ENCODE measurements at regions not wholly inside any gene's neighbourhood (a gene's known extent, or its start where the extent isn't known, plus 50 kb on each side); places are given as distances from the start of the nearest gene placed in this dataset.

GRCh38 chr6:11439876-11440275 is 97.7 kb upstream of the TMEM170B start:
- no peak overlapping the region for H3K4me3 Mint-ChIP-seq
- peaks cover 6% of the 10 kb centered on the region for H3K9me3 Mint-ChIP-seq
- H3K27me3 Mint-ChIP-seq = no peaks in the 10 kb centered on the region
- no peak overlapping the region for H3K27ac Mint-ChIP-seq
- peaks cover 19% of the 10 kb centered on the region for H3K4me1 Mint-ChIP-seq (ENCODE audit: low read depth)
- H3K36me3 Mint-ChIP-seq (ENCODE audit: low read depth) = no peaks in the 10 kb centered on the region
- no peak for DNase-seq

DNA sequence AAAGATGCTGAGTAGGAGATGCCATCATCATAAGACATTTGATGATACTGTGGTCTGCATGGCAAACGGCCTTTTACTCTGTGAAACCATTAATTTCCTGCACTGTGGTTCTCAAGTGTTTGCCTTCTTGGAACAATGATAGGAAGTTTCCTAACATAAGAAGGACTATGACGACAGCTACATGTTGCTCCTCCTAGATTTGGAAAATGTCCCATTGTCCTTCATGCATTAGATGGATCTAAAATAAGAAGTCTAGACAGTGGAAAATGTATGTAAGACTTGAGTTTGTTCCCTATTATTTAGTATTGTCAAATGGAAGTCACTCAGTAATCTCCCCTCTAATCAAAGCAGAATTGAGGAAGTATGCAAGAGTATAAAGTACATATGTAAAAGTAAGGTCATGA is 98.5 kb upstream of the TMEM170B start:
- peaks cover 13% of the 10 kb centered on the region for H3K4me1 Mint-ChIP-seq (ENCODE audit: low read depth)
- H3K27ac Mint-ChIP-seq = no peak overlapping the region
- H3K36me3 Mint-ChIP-seq (ENCODE audit: low read depth) = no peaks in the 10 kb centered on the region
- no peak for DNase-seq
- peaks cover 2% of the 10 kb centered on the region for H3K9me3 Mint-ChIP-seq
- no peaks in the 10 kb centered on the region for H3K27me3 Mint-ChIP-seq
- no peak overlapping the region for H3K4me3 Mint-ChIP-seq

DNA sequence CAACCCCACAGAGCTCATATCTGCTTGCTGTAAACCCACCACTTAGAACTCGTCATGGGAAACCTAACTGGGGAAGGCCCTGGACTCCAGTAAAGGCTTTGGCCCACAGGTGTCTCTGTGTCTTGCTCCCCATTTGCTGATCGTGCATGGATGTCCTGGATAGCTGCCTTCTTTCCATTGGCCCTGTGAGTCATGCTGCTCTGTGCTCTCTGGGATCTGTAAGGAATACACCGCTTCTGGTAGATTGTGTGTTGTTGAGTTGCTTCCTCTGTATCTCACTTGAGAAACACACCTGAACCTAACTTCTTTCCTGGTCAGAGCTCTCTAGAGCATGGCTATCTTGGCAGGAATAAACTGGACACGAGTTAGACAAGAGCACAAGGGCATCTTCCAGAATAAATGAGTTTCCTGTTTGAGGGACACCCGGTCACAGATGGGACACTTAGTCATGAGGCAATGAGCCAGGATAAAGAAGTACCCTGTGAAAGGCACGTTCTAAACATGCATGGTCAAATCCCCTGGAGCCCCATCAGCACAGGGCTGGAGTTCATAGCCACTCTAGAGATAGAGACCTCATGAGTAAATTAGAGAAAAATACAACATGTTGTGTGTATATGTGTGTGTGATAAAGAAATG is 99.6 kb upstream of the TMEM170B start:
- Mint-ChIP-seq H3K4me1 (ENCODE audit: low read depth) (peaks cover 21% of the 10 kb centered on the region), H3K4me3 (no peak overlapping the region), H3K9me3 (no peaks in the 10 kb centered on the region), H3K27ac (no peak overlapping the region), H3K36me3 (ENCODE audit: low read depth) (no peaks in the 10 kb centered on the region), H3K27me3 (no peaks in the 10 kb centered on the region)
- DNase-seq = no peak

DNA sequence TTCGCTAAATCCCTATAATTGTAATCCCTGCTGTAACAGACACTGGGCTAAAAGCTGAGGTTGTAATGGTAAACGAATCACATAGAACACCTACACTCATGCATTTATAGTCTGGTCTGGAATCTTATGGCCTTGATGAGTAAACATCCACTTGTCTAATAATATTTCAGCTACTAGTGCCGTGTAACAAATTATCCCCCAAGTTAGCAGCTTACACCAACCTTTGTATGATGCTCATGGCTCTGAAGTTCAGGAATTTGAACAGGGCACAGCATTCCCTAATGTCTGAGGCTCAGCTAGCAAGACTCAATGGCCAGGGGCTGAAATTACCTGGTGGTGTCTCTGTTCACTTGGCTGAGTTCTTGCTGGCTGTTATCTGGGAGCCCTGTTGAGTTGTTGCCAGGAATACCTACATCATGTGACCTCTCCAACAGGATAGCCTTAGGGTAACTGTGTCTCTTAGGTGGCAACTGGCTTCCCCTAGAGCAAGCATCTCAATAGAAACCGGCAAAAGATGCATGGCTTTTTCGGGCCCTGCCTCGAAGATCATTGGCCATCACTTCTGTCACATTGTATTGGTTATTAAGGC is 100.9 kb upstream of the TMEM170B start:
- H3K36me3 Mint-ChIP-seq (ENCODE audit: low read depth) = no peaks in the 10 kb centered on the region
- DNase-seq = no peak
- H3K27ac Mint-ChIP-seq = no peak overlapping the region
- no peaks in the 10 kb centered on the region for H3K9me3 Mint-ChIP-seq
- H3K4me1 Mint-ChIP-seq (ENCODE audit: low read depth) = peaks cover 25% of the 10 kb centered on the region
- no peak overlapping the region for H3K4me3 Mint-ChIP-seq
- H3K27me3 Mint-ChIP-seq = no peaks in the 10 kb centered on the region

GRCh38 chr6:11434565-11435326 is 102.8 kb upstream of the TMEM170B start:
- Mint-ChIP-seq H3K36me3 (ENCODE audit: low read depth) (no peaks in the 10 kb centered on the region), H3K9me3 (no peaks in the 10 kb centered on the region), H3K27ac (no peak overlapping the region), H3K4me1 (ENCODE audit: low read depth) (peaks cover 28% of the 10 kb centered on the region), H3K27me3 (no peaks in the 10 kb centered on the region), H3K4me3 (no peak overlapping the region)
- no peak for DNase-seq

GRCh38 chr6:11433860-11434259 is 103.7 kb upstream of the TMEM170B start:
- H3K27ac Mint-ChIP-seq = no peak overlapping the region

DNA sequence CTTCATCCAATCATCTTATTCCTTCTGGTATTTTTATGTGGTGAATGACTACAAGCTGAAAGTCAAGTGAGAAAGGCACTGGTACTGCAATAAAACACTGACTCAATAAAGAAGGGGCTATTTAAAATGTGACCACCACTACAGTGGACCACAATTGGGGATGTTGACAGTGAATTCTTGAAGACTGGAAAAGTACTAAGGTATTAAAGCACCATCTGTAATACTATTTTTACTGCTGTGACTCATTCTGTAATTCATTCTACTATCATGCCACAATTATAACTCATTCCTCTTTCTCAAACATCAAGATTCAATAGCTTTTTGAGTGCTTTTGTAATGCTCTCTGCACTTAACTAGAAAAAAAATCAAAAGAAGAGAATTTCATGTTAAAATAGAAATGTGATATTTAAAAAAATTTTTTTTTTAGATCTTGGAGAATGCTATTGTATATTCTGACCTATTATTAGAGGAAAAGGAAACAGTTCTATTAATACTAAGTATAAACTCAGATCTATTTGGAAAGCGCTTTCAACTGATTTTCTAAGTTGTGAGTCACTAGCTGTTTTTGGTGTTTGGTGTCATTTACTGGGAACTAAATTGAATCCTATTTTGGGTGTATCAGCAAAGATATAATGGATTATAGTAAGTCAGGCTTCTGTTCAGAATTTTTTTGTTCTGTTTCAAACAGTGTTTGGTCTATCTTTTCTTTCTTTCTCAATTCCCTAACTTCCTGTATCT is 104.7 kb upstream of the TMEM170B start:
- H3K27ac Mint-ChIP-seq = no peak overlapping the region
- H3K27me3 Mint-ChIP-seq = no peaks in the 10 kb centered on the region
- no peaks in the 10 kb centered on the region for H3K9me3 Mint-ChIP-seq
- no peak overlapping the region for H3K4me3 Mint-ChIP-seq
- H3K4me1 Mint-ChIP-seq (ENCODE audit: low read depth) = peaks cover 36% of the 10 kb centered on the region
- H3K36me3 Mint-ChIP-seq (ENCODE audit: low read depth) = no peaks in the 10 kb centered on the region
- DNase-seq = no peak

More at GRCh38 chr6:11433860-11434259, 103.7 kb upstream of the TMEM170B start:
- DNase-seq = no peak
- H3K4me3 Mint-ChIP-seq = no peak overlapping the region
- H3K36me3 Mint-ChIP-seq (ENCODE audit: low read depth) = no peaks in the 10 kb centered on the region
- peaks cover 28% of the 10 kb centered on the region for H3K4me1 Mint-ChIP-seq (ENCODE audit: low read depth)
- H3K9me3 Mint-ChIP-seq = no peaks in the 10 kb centered on the region
- no peaks in the 10 kb centered on the region for H3K27me3 Mint-ChIP-seq

DNA sequence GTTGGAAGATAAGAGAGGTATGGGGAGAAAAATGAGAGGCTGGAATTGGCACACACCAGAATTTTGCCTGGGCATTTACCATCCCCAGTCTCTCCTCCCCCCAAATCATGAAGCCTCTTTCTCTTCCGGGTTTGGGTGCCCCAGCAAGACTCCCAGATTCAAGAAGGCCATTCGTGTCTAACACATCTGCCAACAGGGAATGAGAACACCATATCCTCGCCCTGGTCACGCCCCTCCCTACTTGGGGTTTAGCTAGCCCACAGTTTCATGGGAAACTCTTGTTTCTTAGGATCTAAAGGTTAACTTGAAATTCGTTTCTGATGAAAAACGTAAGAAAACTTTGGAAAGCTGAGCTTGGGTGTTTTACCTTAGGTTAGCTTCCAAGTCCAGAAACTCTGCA is 105.5 kb upstream of the TMEM170B start:
- Mint-ChIP-seq H3K4me1 (ENCODE audit: low read depth) (peaks cover 37% of the 10 kb centered on the region), H3K36me3 (ENCODE audit: low read depth) (no peaks in the 10 kb centered on the region), H3K9me3 (no peaks in the 10 kb centered on the region), H3K27me3 (no peaks in the 10 kb centered on the region), H3K4me3 (no peak overlapping the region), H3K27ac (no peak overlapping the region)
- no peak for DNase-seq

- no peak for DNase-seq
- Mint-ChIP-seq H3K4me3 (no peak overlapping the region), H3K4me1 (ENCODE audit: low read depth) (peaks cover 37% of the 10 kb centered on the region), H3K27me3 (no peaks in the 10 kb centered on the region), H3K27ac (no peak overlapping the region), H3K9me3 (no peaks in the 10 kb centered on the region), H3K36me3 (ENCODE audit: low read depth) (no peaks in the 10 kb centered on the region)
Observed at GRCh38 chr6:11431455-11431937, 106.1 kb upstream of the TMEM170B start.

DNA sequence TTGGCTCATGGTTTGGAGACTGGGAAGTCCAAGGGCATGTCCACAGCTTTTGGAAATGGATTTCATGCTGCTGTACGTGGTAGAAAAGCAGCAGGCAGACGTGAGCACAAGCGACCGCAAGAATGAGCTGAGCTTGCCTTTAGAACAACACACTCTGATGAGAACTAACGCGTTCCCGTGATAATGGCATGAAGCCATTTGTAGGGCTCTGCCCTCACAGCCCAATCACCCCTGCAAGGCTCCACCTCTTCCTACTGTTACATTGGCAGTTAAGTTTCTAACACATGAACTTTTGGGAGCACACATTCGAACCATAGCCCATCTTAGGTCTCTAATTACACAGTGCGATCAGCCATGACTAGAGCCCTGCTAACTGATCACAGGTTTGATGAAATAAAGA is 107.5 kb upstream of the TMEM170B start:
- no peak for DNase-seq
- Mint-ChIP-seq H3K4me3 (no peak overlapping the region), H3K36me3 (ENCODE audit: low read depth) (no peaks in the 10 kb centered on the region), H3K27ac (no peak overlapping the region), H3K27me3 (no peaks in the 10 kb centered on the region), H3K4me1 (ENCODE audit: low read depth) (peaks cover 39% of the 10 kb centered on the region), H3K9me3 (no peaks in the 10 kb centered on the region)

DNA sequence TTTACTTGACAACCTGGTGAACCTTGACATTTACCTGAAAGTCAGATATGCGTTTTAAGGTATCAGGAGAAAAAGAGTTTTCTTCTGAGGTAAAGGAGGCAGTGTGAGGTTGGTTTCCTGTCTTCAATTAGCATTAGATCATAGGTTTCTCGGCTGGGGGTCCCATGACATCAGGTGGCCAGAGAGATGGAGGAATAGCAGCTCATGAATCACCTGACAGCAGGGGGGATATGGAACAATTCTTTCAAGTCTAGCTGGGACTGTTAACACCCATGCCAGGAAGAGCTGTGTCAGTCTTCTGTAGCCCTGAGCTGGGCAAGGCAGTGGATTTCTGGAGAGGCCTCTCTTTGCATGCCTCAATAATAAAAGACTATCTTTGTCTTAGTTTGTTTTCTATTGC is 108.0 kb upstream of the TMEM170B start:
- no peaks in the 10 kb centered on the region for H3K9me3 Mint-ChIP-seq
- no peaks in the 10 kb centered on the region for H3K27me3 Mint-ChIP-seq
- H3K36me3 Mint-ChIP-seq (ENCODE audit: low read depth) = no peaks in the 10 kb centered on the region
- no peak for DNase-seq
- no peak overlapping the region for H3K4me3 Mint-ChIP-seq
- H3K27ac Mint-ChIP-seq = peak overlapping the region; percentile 13
- peaks cover 39% of the 10 kb centered on the region for H3K4me1 Mint-ChIP-seq (ENCODE audit: low read depth)

- Mint-ChIP-seq H3K4me1 (ENCODE audit: low read depth) (peaks cover 43% of the 10 kb centered on the region), H3K27ac (peak overlapping the region; percentile 13), H3K9me3 (no peaks in the 10 kb centered on the region), H3K4me3 (no peak overlapping the region), H3K27me3 (no peaks in the 10 kb centered on the region), H3K36me3 (ENCODE audit: low read depth) (no peaks in the 10 kb centered on the region)
- no peak for DNase-seq
Observed at GRCh38 chr6:11428895-11429294, 108.7 kb upstream of the TMEM170B start.

DNA sequence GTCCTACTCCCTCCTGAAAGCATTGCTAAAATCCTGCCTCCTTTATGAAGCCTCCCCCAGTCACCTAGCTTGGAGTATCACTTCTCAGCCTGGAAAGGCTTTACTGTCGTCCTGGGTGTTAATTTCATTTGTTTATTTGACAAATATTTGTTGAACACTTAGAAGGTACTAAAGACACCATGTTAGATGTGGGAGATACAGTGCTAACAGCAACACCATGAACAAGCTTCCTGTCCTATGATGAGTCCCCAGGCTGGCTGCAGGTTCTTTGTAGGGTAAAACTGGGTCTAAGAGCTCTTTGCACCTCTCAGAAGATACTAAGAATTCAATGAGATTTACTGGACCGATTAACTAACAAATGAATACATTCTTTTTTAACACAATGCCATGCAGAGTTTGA is 109.2 kb upstream of the TMEM170B start:
- H3K9me3 Mint-ChIP-seq = no peaks in the 10 kb centered on the region
- H3K4me3 Mint-ChIP-seq = no peak overlapping the region
- H3K4me1 Mint-ChIP-seq (ENCODE audit: low read depth) = peaks cover 45% of the 10 kb centered on the region
- H3K36me3 Mint-ChIP-seq (ENCODE audit: low read depth) = no peaks in the 10 kb centered on the region
- DNase-seq = no peak
- no peak overlapping the region for H3K27ac Mint-ChIP-seq
- H3K27me3 Mint-ChIP-seq = no peaks in the 10 kb centered on the region

GRCh38 chr6:11427723-11428245 is 109.8 kb upstream of the TMEM170B start:
- Mint-ChIP-seq H3K36me3 (ENCODE audit: low read depth) (no peaks in the 10 kb centered on the region), H3K4me1 (ENCODE audit: low read depth) (peaks cover 45% of the 10 kb centered on the region), H3K9me3 (no peaks in the 10 kb centered on the region), H3K4me3 (no peak overlapping the region), H3K27ac (no peak overlapping the region), H3K27me3 (no peaks in the 10 kb centered on the region)
- no peak for DNase-seq

Data from activated T-cell treated with anti-CD3 and anti-CD28 coated beads, Interleukin-2, amount 50 U/mL, for 24 hours (primary cell).